OCI-LY3 (cell line): ENCODE measurements at regions not wholly inside any gene's neighbourhood (a gene's known extent, or its start where the extent isn't known, plus 50 kb on each side); places are given as distances from the start of the nearest gene placed in this dataset.
A peak's percentile ranks its signal among the peaks of the same experiment; 100 is the strongest.

Experiments
- H2AFZ ChIP-seq: fragments of 200-600, 300-600 bp; shearing (Covaris generic); 2 replicates; pipeline ENCODE4 v1.6.0; 2014; ENCODE audit warnings: antibody characterized with exemption, low read depth, low read length
- H3K27ac ChIP-seq: fragments of 200-600, 300-600 bp; sonication (generic); 2 replicates; pipeline ENCODE4 v1.5.1; 2014; ENCODE audit warnings: mild to moderate bottlenecking, low read length, moderate library complexity, mixed read lengths
- H3K27me3 ChIP-seq: fragments of 200-600, 300-600 bp; sonication (generic); 2 replicates; pipeline ENCODE4 v1.6.1; 2014; ENCODE audit warnings: low read depth, low read length, mixed read lengths
- H3K36me3 ChIP-seq: fragments of 200-600, 300-600 bp; sonication (generic); replicated peaks from 2 replicates; pipeline ENCODE3; 2014; ENCODE audit warnings: low read depth, low read length, mixed read lengths
- H3K4me1 ChIP-seq: fragments of 300-600, 200-600 bp; sonication (generic); 2 replicates; pipeline ENCODE4 v1.6.1; 2014; ENCODE audit warnings: low read length, mixed read lengths
- H3K4me2 ChIP-seq: fragments of 200-600, 300-600 bp; sonication (generic); 2 replicates; pipeline ENCODE4 v1.6.1; 2014; ENCODE audit warnings: low read length, mixed read lengths
- H3K4me3 ChIP-seq: fragments of 300-600, 200-600 bp; sonication (generic); 2 replicates; pipeline ENCODE4 v1.5.1; 2014; ENCODE audit warnings: antibody characterized with exemption, mild to moderate bottlenecking, low read length, moderate library complexity
- H3K79me2 ChIP-seq: fragments of 300-600, 200-600 bp; shearing (Covaris generic); 2 replicates; pipeline ENCODE4 v1.6.1; 2014; ENCODE audit warnings: mild to moderate bottlenecking, low read length, mixed read lengths
- H3K9ac ChIP-seq: fragments of 300-600, 200-600 bp; shearing (Covaris generic); 2 replicates; pipeline ENCODE4 v1.6.0; 2014; ENCODE audit warnings: mild to moderate bottlenecking, low read length, moderate library complexity
- H3K9me3 ChIP-seq: fragments of 200-600, 300-600 bp; shearing (Covaris generic); 2 replicates; pipeline ENCODE4 v1.6.1; 2014; ENCODE audit warnings: low read length, mixed read lengths; ENCODE audit not compliant: insufficient read depth
- H4K20me1 ChIP-seq: fragments of 200-600, 300-600 bp; sonication (generic); 2 replicates; pipeline ENCODE4 v1.6.1; 2016; ENCODE audit warnings: low read length, mixed read lengths; ENCODE audit not compliant: insufficient read depth
- CTCF ChIP-seq: fragments of 200-600, 300-600 bp; sonication (generic); IDR thresholded peaks from 2 replicates; pipeline ENCODE4 v1.5.1; 2014; ENCODE audit warnings: antibody characterized with exemption, low read length, low read depth
- EZH2phosphoT487 ChIP-seq: fragments of 200-600 bp; shearing (Covaris generic); IDR thresholded peaks from 2 replicates; pipeline ENCODE4 v1.6.1; 2018; ENCODE audit warnings: antibody characterized with exemption, mixed run types, low read depth

GRCh38 chr13:94822356-94822755 is 110.0 kb upstream of the SOX21 start:
- TF ChIP-seq CTCF (no peak), EZH2phosphoT487 (no peak)
- H3K27me3 ChIP-seq, result peaks cover 2% of the 10 kb centered on the region; the same call in 1 of the 2 replicates
- no peaks in the 10 kb centered on the region for H3K79me2 ChIP-seq
- no peak overlapping the region for H3K4me2 ChIP-seq
- H3K27ac ChIP-seq, result no peak overlapping the region
- H3K36me3 ChIP-seq, result no peaks in the 10 kb centered on the region
- no peak overlapping the region for H3K9ac ChIP-seq
- H2AFZ ChIP-seq, result no peak overlapping the region
- no peaks in the 10 kb centered on the region for H3K4me1 ChIP-seq
- H3K4me3 ChIP-seq, result no peak overlapping the region
- no peaks in the 10 kb centered on the region for H4K20me1 ChIP-seq
- H3K9me3 ChIP-seq, result no peaks in the 10 kb centered on the region

GRCh38 chr13:94816256-94816655 is 103.9 kb upstream of the SOX21 start:
- H3K9ac ChIP-seq, result no peak overlapping the region
- no peaks in the 10 kb centered on the region for H3K79me2 ChIP-seq
- H3K4me3 ChIP-seq, result no peak overlapping the region
- H3K4me1 ChIP-seq, result peaks cover 14% of the 10 kb centered on the region
- TF ChIP-seq CTCF, result no peak
- no peak for TF ChIP-seq EZH2phosphoT487
- H2AFZ ChIP-seq, result no peak overlapping the region
- H4K20me1 ChIP-seq, result no peaks in the 10 kb centered on the region
- no peak overlapping the region for H3K4me2 ChIP-seq
- no peaks in the 10 kb centered on the region for H3K36me3 ChIP-seq
- H3K27ac ChIP-seq, result no peak overlapping the region
- no peaks in the 10 kb centered on the region for H3K9me3 ChIP-seq
- H3K27me3 ChIP-seq, result 0 out of 2 replicates have a peak, but pooled peaks cover 3% of the 10 kb centered on the region

GRCh38 chr13:94813920-94814475 is 101.7 kb upstream of the SOX21 start:
- Histone ChIP-seq H3K27ac (no peak overlapping the region), H3K4me2 (peak overlapping the region; percentile 57), H3K4me1 (peaks cover 22% of the 10 kb centered on the region), H3K36me3 (no peaks in the 10 kb centered on the region), H2AFZ (no peak overlapping the region), H3K4me3 (no peak overlapping the region; the same call in 1 of the 2 replicates), H3K79me2 (no peaks in the 10 kb centered on the region), H4K20me1 (no peaks in the 10 kb centered on the region), H3K9me3 (no peaks in the 10 kb centered on the region), H3K27me3 (0 out of 2 replicates have a peak, but pooled peaks cover 3% of the 10 kb centered on the region), H3K9ac (no peak overlapping the region)
- TF ChIP-seq EZH2phosphoT487, result no peak
- TF ChIP-seq CTCF, result no peak

- no peaks in the 10 kb centered on the region for H3K9me3 ChIP-seq
- H3K36me3 ChIP-seq, result no peaks in the 10 kb centered on the region
- 0 out of 2 replicates have a peak, but pooled peaks cover 3% of the 10 kb centered on the region for H3K27me3 ChIP-seq
- H3K9ac ChIP-seq, result no peak overlapping the region
- no peaks in the 10 kb centered on the region for H3K79me2 ChIP-seq
- no peak overlapping the region for H3K4me2 ChIP-seq
- TF ChIP-seq EZH2phosphoT487 (no peak), CTCF (no peak)
- H3K4me3 ChIP-seq, result no peak overlapping the region
- no peaks in the 10 kb centered on the region for H4K20me1 ChIP-seq
- no peak overlapping the region for H3K27ac ChIP-seq
- no peak overlapping the region for H2AFZ ChIP-seq
- peaks cover 22% of the 10 kb centered on the region for H3K4me1 ChIP-seq
Observed at GRCh38 chr13:94811753-94812152, 99.4 kb upstream of the SOX21 start.
